ENCODE measurements at regions not wholly inside any gene's neighbourhood (a gene's known extent, or its start where the extent isn't known, plus 50 kb on each side); places are given as distances from the start of the nearest gene placed in this dataset.

GRCh38 chr13:89704040-89704439, 1643.4 kb upstream of the MIR17HG start:
- TF ChIP-seq CTCF (IDR thresholded peaks at IDR 0.05) (no peak), EZH2 (IDR thresholded peaks at IDR 0.05) (no peak)

All from neural progenitor cell (in vitro differentiated cells).